ENCODE measurements at regions not wholly inside any gene's neighbourhood (a gene's known extent, or its start where the extent isn't known, plus 50 kb on each side); places are given as distances from the start of the nearest gene placed in this dataset.
"Not testable (repeated sequence)": the region's sequence is repeated elsewhere in the genome, so short reads cannot be mapped to it uniquely, and the experiment has no call there.

GRCh38 chr6:168937054-168937453 lies 316.6 kb downstream of the THBS2 start:
- no peak for DNase-seq
- H3K9me3 ChIP-seq = no peaks in the 10 kb centered on the region
- H3K27me3 ChIP-seq = no peaks in the 10 kb centered on the region
- H3K27ac ChIP-seq = no peak overlapping the region
- no peak for TF ChIP-seq CTCF (IDR thresholded peaks at IDR 0.05)
- H3K9ac ChIP-seq (ENCODE audit: low read depth in 2 of 2, low read length in 2 of 2) = peak overlapping the region in 1 of 2 donors; percentile 36
- intact Hi-C loops (cut with DNase I) = no loop called here
- H3K36me3 ChIP-seq = no peaks in the 10 kb centered on the region
- H3K4me3 ChIP-seq = no peak overlapping the region
- H3K4me1 ChIP-seq = no peaks in the 10 kb centered on the region

- no peak for TF ChIP-seq CTCF (IDR thresholded peaks at IDR 0.05)
- H3K4me1 ChIP-seq = no peaks in the 10 kb centered on the region
- no peak overlapping the region for H3K4me3 ChIP-seq
- H3K9ac ChIP-seq (ENCODE audit: low read depth in 2 of 2, low read length in 2 of 2) = no peak overlapping the region
- no peaks in the 10 kb centered on the region for H3K9me3 ChIP-seq
- H3K27me3 ChIP-seq = no peaks in the 10 kb centered on the region
- H3K36me3 ChIP-seq = no peaks in the 10 kb centered on the region
- no peak overlapping the region for H3K27ac ChIP-seq
- DNase-seq = no peak
- intact Hi-C loops (cut with DNase I) = no loop called here
Measured at GRCh38 chr6:168935628-168936010, 318.0 kb downstream of the THBS2 start.

GRCh38 chr6:168934660-168935627 lies 318.7 kb downstream of the THBS2 start:
- Histone ChIP-seq H3K9ac (ENCODE audit: low read depth in 2 of 2, low read length in 2 of 2) (no peak overlapping the region), H3K9me3 (no peaks in the 10 kb centered on the region), H3K4me3 (no peak overlapping the region), H3K36me3 (no peaks in the 10 kb centered on the region), H3K4me1 (no peaks in the 10 kb centered on the region), H3K27ac (no peak overlapping the region), H3K27me3 (no peaks in the 10 kb centered on the region)
- no peak for TF ChIP-seq CTCF (IDR thresholded peaks at IDR 0.05)
- DNase-seq = no peak
- intact Hi-C loops (cut with DNase I) = no loop called here

GRCh38 chr6:168932171-168932570 lies 321.5 kb downstream of the THBS2 start:
- H3K27ac ChIP-seq; H3K4me1 ChIP-seq; DNase-seq; H3K27me3 ChIP-seq; intact Hi-C loops (cut with DNase I); H3K36me3 ChIP-seq; H3K4me3 ChIP-seq; H3K9me3 ChIP-seq; H3K9ac ChIP-seq (ENCODE audit: low read depth in 2 of 2, low read length in 2 of 2): not testable (repeated sequence)

GRCh38 chr6:168931072-168931471 lies 322.6 kb downstream of the THBS2 start:
- H3K27me3 ChIP-seq; intact Hi-C loops (cut with DNase I); H3K27ac ChIP-seq; H3K4me1 ChIP-seq; H3K9me3 ChIP-seq; H3K4me3 ChIP-seq; H3K36me3 ChIP-seq; H3K9ac ChIP-seq (ENCODE audit: low read depth in 2 of 2, low read length in 2 of 2); DNase-seq: not testable (repeated sequence)

GRCh38 chr6:168929871-168930450 lies 323.7 kb downstream of the THBS2 start:
- DNase-seq = peak; percentile 4
- no peaks in the 10 kb centered on the region for H3K36me3 ChIP-seq
- no peaks in the 10 kb centered on the region for H3K4me1 ChIP-seq
- no peak for TF ChIP-seq CTCF (IDR thresholded peaks at IDR 0.05)
- H3K9me3 ChIP-seq = no peaks in the 10 kb centered on the region
- no peak overlapping the region for H3K27ac ChIP-seq
- intact Hi-C loops (cut with DNase I) = no loop called here
- H3K4me3 ChIP-seq = no peak overlapping the region
- no peak overlapping the region for H3K9ac ChIP-seq (ENCODE audit: low read depth in 2 of 2, low read length in 2 of 2)
- H3K27me3 ChIP-seq = no peaks in the 10 kb centered on the region
